ENCODE measurements at regions not wholly inside any gene's neighbourhood (a gene's known extent, or its start where the extent isn't known, plus 50 kb on each side); places are given as distances from the start of the nearest gene placed in this dataset.
"Not testable (repeated sequence)": the region's sequence is repeated elsewhere in the genome, so short reads cannot be mapped to it uniquely, and the experiment has no call there.

DNA sequence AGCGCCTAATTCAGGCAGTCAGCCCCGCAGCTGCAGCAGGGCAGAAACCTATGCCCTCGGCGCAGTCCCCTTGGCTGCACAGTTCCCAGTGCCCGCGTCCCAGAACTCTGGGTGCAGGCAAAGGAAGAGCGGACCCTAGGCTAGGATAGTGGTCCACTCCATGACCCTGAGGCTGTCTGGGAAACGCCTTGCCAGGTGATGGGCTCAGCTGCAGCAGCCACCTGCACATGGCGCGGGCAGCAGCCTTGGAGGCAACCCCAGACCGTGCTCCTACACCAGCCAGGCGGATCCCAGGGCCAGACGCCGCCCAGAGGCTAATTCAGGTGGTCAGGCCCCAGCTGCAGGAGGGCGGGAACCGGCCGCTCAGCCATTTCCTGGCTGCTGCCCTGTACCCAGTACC, 83.0 kb downstream of the POTEC start:
- H3K4me1 Mint-ChIP-seq, CTCF ChIA-PET, H3K36me3 Mint-ChIP-seq: not testable (repeated sequence)

GRCh38 chr18:14459826-14460225, 83.6 kb downstream of the POTEC start:
- H3K27me3 Mint-ChIP-seq; H3K4me1 Mint-ChIP-seq; CTCF ChIA-PET; H3K4me3 Mint-ChIP-seq; H3K9me3 Mint-ChIP-seq (ENCODE audit: low read depth); DNase-seq; H3K27ac Mint-ChIP-seq; ATAC-seq; H3K36me3 Mint-ChIP-seq: not testable (repeated sequence)

More for the DNA sequence above, 83.0 kb downstream of the POTEC start:
- not testable (repeated sequence) for H3K27ac Mint-ChIP-seq; H3K27me3 Mint-ChIP-seq; DNase-seq; H3K9me3 Mint-ChIP-seq (ENCODE audit: low read depth); ATAC-seq; H3K4me3 Mint-ChIP-seq

DNA sequence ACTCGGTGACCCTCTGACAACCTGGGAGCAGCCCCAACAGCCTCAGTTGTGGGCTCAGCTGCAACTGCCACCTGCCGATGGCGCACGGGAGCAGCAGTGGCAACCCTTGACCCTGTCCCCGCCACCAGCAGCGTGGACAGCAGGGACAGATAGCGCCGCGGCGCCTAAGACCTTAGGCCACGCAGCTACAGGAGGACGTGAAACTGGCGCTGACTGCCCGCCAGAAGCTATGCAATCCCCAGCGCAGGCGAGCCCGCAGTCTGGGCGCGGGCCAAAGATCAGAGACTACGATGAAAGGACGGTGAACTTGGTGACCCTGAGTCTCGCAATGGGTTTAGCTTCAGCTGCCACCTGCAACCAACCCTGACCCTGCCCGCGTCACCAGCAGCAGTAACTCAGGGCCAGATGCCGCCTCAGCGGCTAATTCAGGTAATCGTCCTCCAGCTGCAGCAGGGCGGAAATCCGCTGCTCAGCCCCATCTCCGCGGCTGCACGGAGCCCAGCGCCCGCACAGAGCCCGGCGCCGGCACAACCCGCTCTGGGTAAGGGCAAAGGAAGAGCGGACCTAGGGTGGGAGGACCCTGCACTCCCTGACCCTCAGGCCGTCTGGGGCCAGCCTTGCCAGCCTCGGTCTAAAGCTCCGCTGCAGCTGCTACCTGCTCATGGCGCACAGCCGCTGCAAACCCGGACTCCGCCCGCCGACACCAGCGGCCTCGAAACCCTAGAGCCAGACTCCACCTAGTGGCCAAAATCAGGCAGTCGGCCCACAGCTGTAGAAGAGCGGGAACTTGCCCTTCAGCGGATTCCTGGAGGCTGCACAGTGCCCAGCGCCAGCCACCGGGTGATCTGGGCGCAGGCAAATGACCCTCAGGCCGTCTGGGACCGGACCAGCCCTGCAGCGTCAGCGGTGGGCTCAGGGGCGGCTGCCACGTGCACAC, 85.1 kb downstream of the POTEC start:
- H3K4me3 Mint-ChIP-seq = peak overlapping the region; percentile 63
- H3K4me1 Mint-ChIP-seq; H3K9me3 Mint-ChIP-seq (ENCODE audit: low read depth); H3K27ac Mint-ChIP-seq; H3K27me3 Mint-ChIP-seq; H3K36me3 Mint-ChIP-seq: not testable (repeated sequence)
- CTCF ChIA-PET = interaction anchor here (1.2 kb wide), 1 partner anchor 279 kb away, joined by 5 read pairs; no protein-coding TSS in a partner anchor
- peak; percentile 87 for DNase-seq
- peak; percentile 36 for ATAC-seq

GRCh38 chr18:14450637-14451009, 92.8 kb downstream of the POTEC start:
- H3K27ac Mint-ChIP-seq; H3K36me3 Mint-ChIP-seq; H3K4me1 Mint-ChIP-seq; H3K9me3 Mint-ChIP-seq (ENCODE audit: low read depth); CTCF ChIA-PET: not testable (repeated sequence)
- DNase-seq (peak; percentile 46), ATAC-seq (peak; percentile 70)
- H3K4me3 Mint-ChIP-seq = peak overlapping the region; percentile 46
- peaks cover 12% of the 10 kb centered on the region for H3K27me3 Mint-ChIP-seq

GRCh38 chr18:14449995-14450636, 93.3 kb downstream of the POTEC start:
- H3K36me3 Mint-ChIP-seq; CTCF ChIA-PET; H3K9me3 Mint-ChIP-seq (ENCODE audit: low read depth); H3K4me3 Mint-ChIP-seq; H3K4me1 Mint-ChIP-seq; H3K27ac Mint-ChIP-seq: not testable (repeated sequence)
- ATAC-seq = peak; percentile 87
- peaks cover 12% of the 10 kb centered on the region for H3K27me3 Mint-ChIP-seq
- peak; percentile 43 for DNase-seq

- DNase-seq; H3K36me3 Mint-ChIP-seq; H3K4me3 Mint-ChIP-seq; ATAC-seq; H3K4me1 Mint-ChIP-seq; H3K9me3 Mint-ChIP-seq (ENCODE audit: low read depth); H3K27ac Mint-ChIP-seq; CTCF ChIA-PET: not testable (repeated sequence)
- H3K27me3 Mint-ChIP-seq = peaks cover 12% of the 10 kb centered on the region
Measured at GRCh38 chr18:14449062-14449461, 94.3 kb downstream of the POTEC start.

DNA sequence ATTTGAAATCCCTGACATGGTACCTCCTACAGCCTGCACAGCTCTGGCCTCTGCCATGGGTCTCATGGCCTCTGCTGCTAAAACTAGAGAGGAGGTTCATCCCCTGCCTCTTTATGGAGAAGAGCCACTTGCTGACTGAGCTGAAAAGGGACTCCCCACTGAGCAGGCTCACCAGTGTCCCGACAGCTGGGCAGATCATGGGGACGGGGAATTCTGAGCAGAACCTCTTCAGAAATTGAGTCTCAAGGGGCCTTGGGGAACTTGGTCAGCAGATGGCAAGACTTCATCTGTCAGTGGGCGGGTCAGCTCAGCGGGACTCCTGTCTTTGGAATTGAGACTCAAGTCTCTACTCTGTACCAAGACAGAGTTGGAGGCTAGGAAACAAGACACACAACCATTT, 95.7 kb downstream of the POTEC start:
- H3K27me3 Mint-ChIP-seq = peaks cover 12% of the 10 kb centered on the region
- ATAC-seq; H3K4me3 Mint-ChIP-seq; DNase-seq; H3K27ac Mint-ChIP-seq; H3K4me1 Mint-ChIP-seq; CTCF ChIA-PET; H3K36me3 Mint-ChIP-seq; H3K9me3 Mint-ChIP-seq (ENCODE audit: low read depth): not testable (repeated sequence)

DNA sequence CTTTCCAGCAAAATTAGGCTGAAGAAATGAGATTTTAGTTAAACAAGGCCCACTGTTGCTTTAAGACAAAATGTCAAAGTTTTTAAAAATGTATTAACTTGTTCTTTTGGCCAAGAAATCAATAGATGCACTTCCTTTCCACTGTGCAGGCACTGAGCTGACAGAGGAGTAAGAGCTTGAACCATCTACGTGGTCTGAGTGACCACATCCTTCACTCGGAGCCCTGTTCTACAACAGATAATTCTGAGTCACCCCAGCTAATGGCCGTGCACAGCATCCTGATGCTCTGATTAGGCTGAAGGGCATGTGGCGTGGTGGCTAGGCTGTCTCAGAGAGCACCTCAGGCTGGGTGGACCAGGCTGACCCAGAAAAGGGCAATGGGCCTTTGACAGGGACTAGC, 107.9 kb downstream of the POTEC start:
- H3K4me1 Mint-ChIP-seq = peaks cover 21% of the 10 kb centered on the region
- H3K27me3 Mint-ChIP-seq; H3K27ac Mint-ChIP-seq; H3K4me3 Mint-ChIP-seq; H3K36me3 Mint-ChIP-seq; CTCF ChIA-PET; H3K9me3 Mint-ChIP-seq (ENCODE audit: low read depth); ATAC-seq: not testable (repeated sequence)
- peak; percentile 79 for DNase-seq

DNA sequence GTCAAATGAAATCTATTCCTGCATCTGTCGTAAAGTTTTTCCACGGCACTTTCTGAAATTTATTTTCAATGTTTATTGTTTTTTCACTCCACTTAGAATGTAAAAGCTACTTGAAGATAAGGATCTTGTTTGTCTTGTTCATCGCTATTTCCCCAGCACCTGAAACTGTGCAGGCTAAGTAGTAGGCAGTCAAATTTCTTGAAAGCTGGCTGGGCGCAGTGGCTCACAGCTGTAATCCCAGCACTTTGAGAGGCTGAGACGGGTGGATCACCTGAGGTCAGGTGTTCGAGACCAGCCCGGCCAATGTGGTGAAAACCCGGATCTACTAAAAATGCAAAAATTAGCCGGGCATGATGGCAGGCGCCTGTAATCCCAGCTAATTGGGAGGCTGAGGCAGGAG, 111.0 kb downstream of the POTEC start:
- CTCF ChIA-PET, H3K4me3 Mint-ChIP-seq, DNase-seq: not testable (repeated sequence)

DNA sequence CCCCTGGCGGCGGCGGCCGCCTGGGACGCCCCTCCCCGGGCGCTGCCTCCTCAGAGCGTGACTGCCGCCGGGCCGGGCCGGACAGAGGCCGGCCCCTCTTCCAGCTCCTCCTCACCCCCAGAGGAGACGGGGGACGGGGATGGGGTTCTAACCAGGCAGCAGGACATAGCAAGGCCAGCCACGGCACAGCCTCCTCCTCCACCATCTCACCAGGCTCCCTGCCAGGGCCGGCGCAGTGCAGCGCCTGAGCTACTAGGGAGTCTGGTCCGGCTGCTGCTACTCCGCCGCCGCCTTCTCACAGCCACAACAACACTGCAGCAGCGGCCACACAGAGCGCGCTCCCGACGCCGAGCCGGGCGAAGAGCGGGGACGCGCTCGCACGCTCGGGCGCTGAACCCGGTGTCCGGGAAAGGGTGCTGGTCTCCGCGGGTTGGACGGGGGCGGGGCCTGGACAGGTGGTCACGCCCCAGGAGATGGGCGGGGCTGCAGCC, 112.3 kb downstream of the POTEC start:
- H3K9me3 Mint-ChIP-seq (ENCODE audit: low read depth); CTCF ChIA-PET; H3K27ac Mint-ChIP-seq; H3K36me3 Mint-ChIP-seq: not testable (repeated sequence)
- peak overlapping the region; percentile 82 for H3K4me3 Mint-ChIP-seq
- peak; percentile 45 for ATAC-seq
- peak; percentile 76 for DNase-seq
- H3K27me3 Mint-ChIP-seq = peaks cover 19% of the 10 kb centered on the region
- peaks cover 20% of the 10 kb centered on the region for H3K4me1 Mint-ChIP-seq

More for the DNA sequence above, 111.0 kb downstream of the POTEC start:
- Mint-ChIP-seq H3K4me1 (peaks cover 24% of the 10 kb centered on the region), H3K27me3 (peaks cover 14% of the 10 kb centered on the region)
- H3K27ac Mint-ChIP-seq; H3K9me3 Mint-ChIP-seq (ENCODE audit: low read depth); H3K36me3 Mint-ChIP-seq; ATAC-seq: not testable (repeated sequence)

DNA sequence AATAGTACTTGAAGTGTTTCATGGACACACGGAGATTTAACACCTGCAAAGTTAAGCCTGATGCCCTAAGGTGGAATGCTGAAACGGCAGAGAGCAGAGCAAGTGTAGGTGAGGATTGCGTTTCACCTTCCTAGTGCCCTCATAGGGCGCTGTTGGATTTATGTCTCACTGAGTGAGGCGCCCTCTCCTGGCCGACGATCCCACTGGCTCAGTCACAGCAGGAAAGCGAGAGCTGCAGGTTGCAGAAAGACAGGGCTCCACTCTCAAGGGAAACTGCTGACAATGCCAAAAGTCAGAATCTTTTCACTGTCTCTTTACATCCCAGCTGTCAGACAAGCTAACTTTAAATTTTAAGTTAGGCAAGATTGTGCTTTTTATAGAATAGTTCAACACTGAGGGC, 127.6 kb downstream of the POTEC start:
- not testable (repeated sequence) for H3K4me1 Mint-ChIP-seq, ATAC-seq

DNA sequence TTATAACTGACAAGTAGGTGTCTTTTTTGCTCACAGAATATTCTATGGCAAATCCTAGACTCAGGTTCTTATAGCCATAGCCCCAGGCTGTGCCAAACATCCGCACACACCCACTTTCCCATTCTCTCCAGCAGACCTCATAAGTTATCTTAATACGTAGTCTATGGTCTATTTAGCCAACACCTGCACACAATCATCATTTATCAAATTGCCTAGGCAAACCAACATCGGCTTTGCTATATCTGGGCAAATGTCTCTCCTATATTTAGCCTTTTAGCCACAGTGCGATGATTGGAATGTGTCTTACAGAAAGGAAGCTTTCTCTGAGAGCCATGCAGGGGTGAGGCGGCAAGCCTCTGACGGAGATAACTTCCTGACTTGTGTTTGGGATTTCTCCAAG, 128.0 kb downstream of the POTEC start:
- CTCF ChIA-PET; DNase-seq; H3K27ac Mint-ChIP-seq; ATAC-seq; H3K4me1 Mint-ChIP-seq; H3K4me3 Mint-ChIP-seq; H3K27me3 Mint-ChIP-seq; H3K9me3 Mint-ChIP-seq (ENCODE audit: low read depth); H3K36me3 Mint-ChIP-seq: not testable (repeated sequence)

More for the DNA sequence above, 127.6 kb downstream of the POTEC start:
- H3K9me3 Mint-ChIP-seq (ENCODE audit: low read depth); CTCF ChIA-PET; H3K4me3 Mint-ChIP-seq; H3K27me3 Mint-ChIP-seq; H3K36me3 Mint-ChIP-seq; H3K27ac Mint-ChIP-seq: not testable (repeated sequence)
- peak; percentile 60 for DNase-seq

GRCh38 chr18:14395533-14395932, 147.9 kb downstream of the POTEC start:
- CTCF ChIA-PET; H3K4me3 Mint-ChIP-seq; H3K36me3 Mint-ChIP-seq; H3K27me3 Mint-ChIP-seq; H3K27ac Mint-ChIP-seq; ATAC-seq; H3K4me1 Mint-ChIP-seq; DNase-seq; H3K9me3 Mint-ChIP-seq (ENCODE audit: low read depth): not testable (repeated sequence)

DNA sequence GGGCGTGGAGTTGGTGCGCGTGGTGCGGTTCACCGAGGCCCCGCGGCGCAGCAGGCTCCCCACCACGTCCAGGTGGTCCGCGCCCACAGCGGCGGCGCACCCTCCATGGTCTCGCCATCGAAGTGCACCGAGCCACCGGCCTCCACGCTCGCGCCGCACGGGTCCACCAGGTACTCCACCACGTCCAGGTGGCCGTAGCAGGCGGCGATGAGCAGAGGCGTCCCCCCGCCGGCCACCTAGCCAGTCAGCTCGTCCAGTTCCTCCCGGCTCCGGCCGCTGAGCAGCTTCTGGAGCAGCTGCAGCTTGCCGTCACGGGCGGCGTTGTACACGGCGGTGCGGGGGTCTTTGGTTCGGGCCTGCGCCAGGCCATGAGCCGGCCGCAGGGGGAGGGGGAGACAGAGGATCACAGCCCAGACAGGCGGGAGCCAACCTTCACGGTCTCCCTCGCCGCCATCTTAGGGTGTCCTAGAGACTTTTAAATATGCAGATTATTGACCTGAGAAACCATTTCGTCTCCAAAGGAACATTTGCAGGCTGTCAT, 149.8 kb downstream of the POTEC start:
- not testable (repeated sequence) for H3K27ac Mint-ChIP-seq; H3K9me3 Mint-ChIP-seq (ENCODE audit: low read depth); ATAC-seq; H3K27me3 Mint-ChIP-seq; H3K4me3 Mint-ChIP-seq; H3K36me3 Mint-ChIP-seq; DNase-seq; H3K4me1 Mint-ChIP-seq
- CTCF ChIA-PET = interaction anchor here (1.4 kb wide), 1 partner anchor 214 kb away, joined by 4 read pairs; no protein-coding TSS in a partner anchor
